Activated CD4-positive, alpha-beta T cell treated with anti-CD3 and anti-CD28 coated beads, Interleukin-2, amount 10 ng/mL, durations not matched to agents 24 days and 14 days (primary cell): ENCODE measurements at regions not wholly inside any gene's neighbourhood (a gene's known extent, or its start where the extent isn't known, plus 50 kb on each side); places are given as distances from the start of the nearest gene placed in this dataset.
"Not testable (repeated sequence)": the region's sequence is repeated elsewhere in the genome, so short reads cannot be mapped to it uniquely, and the experiment has no call there.

Experiments
- DNase-seq: peaks from one replicate; pipeline ENCODE4 v3.0.0; 2022
- H3K27ac Mint-ChIP-seq: one replicate; pipeline ENCODE4 v1.8.0; 2022; ENCODE audit warnings: mild to moderate bottlenecking, mixed read lengths
- H3K27me3 Mint-ChIP-seq: one replicate; pipeline ENCODE4 v1.8.0; 2022; ENCODE audit warnings: mixed read lengths
- H3K36me3 Mint-ChIP-seq: one replicate; pipeline ENCODE4 v1.8.0; 2022; ENCODE audit warnings: low read depth, mild to moderate bottlenecking, mixed read lengths
- H3K4me1 Mint-ChIP-seq: one replicate; pipeline ENCODE4 v1.8.0; 2021; ENCODE audit warnings: mixed read lengths
- H3K4me3 Mint-ChIP-seq: one replicate; pipeline ENCODE4 v1.8.0; 2022; ENCODE audit warnings: mild to moderate bottlenecking, moderate library complexity, mixed read lengths
- H3K9me3 Mint-ChIP-seq: one replicate; pipeline ENCODE4 v1.8.0; 2021; ENCODE audit warnings: mixed read lengths
- intact Hi-C: fragments of 100-400 bp; cut with micrococcal nuclease; formaldehyde crosslinking; loops from one replicate; pipeline ENCODE4 v1.15.1; 2023

DNA sequence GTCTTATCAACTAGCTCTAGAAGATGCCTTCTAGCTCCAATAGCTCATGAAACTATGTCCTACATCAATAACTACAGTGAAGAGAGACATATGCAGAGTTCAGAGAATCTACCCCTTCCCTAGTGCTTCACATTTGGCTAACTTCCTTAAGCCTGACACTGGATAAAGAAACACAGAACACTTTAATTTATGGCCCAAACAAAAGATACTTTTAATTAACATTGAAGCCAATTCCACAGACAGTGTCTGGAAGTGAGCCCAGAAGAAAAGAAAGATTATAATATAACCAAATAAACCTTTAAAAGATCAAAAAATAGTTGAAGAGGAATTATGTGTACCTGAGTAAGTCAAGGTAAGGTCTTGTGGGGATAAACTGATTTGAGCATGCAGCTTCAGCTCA is 255.2 kb downstream of the C11orf87 start:
- no peaks in the 10 kb centered on the region for H3K9me3 Mint-ChIP-seq
- no peaks in the 10 kb centered on the region for H3K27me3 Mint-ChIP-seq
- no peak for DNase-seq
- intact Hi-C loops: no loop called here
- H3K4me1 Mint-ChIP-seq: no peaks in the 10 kb centered on the region
- no peak overlapping the region for H3K27ac Mint-ChIP-seq
- H3K36me3 Mint-ChIP-seq: no peaks in the 10 kb centered on the region
- no peak overlapping the region for H3K4me3 Mint-ChIP-seq

GRCh38 chr11:109677876-109678275 is 255.9 kb downstream of the C11orf87 start:
- Mint-ChIP-seq H3K9me3 (no peaks in the 10 kb centered on the region), H3K36me3 (no peaks in the 10 kb centered on the region), H3K4me1 (no peaks in the 10 kb centered on the region), H3K27ac (no peak overlapping the region), H3K27me3 (no peaks in the 10 kb centered on the region), H3K4me3 (no peak overlapping the region)
- no peak for DNase-seq
- intact Hi-C loops: no loop called here

DNA sequence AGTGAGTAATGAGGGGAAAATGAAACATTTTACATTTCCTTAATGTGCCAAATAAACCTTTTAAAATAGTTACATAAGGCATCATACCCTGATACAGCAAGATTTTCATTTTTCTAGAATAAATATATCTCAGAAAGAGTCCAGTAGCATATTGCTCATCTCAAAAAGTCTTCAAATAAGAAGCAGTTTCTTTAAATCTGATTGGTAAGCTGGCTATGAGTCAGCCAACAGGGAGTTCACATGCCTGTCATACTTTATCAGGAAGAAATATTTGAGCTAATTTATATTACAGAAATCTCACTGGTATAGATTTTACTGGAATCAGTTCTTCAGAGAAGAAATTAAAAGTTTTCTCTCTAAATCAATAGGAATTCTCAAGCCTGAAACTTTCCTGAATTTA is 258.1 kb downstream of the C11orf87 start:
- Mint-ChIP-seq H3K27me3 (no peaks in the 10 kb centered on the region), H3K9me3 (no peaks in the 10 kb centered on the region), H3K4me1 (no peaks in the 10 kb centered on the region), H3K36me3 (no peaks in the 10 kb centered on the region), H3K27ac (no peak overlapping the region), H3K4me3 (no peak overlapping the region)
- intact Hi-C loops: no loop called here
- no peak for DNase-seq

DNA sequence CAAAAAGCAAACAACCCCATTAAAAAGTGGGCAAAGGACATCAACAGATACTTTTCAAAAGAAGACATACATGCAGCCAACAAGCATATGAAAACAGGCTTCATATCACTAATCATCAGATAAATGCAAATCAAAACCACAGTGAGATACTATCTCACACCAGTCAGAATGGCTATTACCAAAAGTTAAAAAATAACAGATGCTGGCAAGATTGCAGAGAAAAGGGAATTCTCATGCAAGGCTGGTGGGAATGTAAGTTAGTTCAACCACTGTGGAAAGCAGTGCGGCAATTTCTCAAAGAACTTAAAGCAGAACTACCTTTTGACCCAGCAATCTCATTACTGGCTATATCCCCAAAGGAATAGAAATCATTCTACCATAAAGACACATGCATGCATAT is 260.8 kb downstream of the C11orf87 start:
- H3K27me3 Mint-ChIP-seq, intact Hi-C loops, H3K27ac Mint-ChIP-seq, H3K4me1 Mint-ChIP-seq, H3K36me3 Mint-ChIP-seq, H3K4me3 Mint-ChIP-seq, DNase-seq, H3K9me3 Mint-ChIP-seq: not testable (repeated sequence)

DNA sequence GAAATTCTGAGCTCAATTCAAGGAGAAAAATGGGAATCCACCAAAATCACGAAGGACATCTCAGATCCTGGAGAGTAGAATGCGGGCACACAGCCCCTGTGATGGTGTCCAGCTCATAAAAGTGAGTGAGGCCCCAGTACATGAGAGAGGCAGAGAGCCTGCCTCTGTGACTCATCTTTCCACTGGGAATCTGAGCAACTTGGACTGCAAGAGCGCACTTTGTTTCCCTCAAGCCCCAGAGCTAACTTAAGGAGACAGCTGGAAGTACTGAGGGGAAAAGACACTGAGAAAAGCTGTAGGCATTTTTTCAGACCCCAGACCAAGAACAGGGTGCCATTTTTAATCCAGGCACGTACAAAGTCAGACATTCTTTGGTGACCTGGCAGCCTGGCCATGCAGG is 273.7 kb downstream of the C11orf87 start:
- no peak overlapping the region for H3K27ac Mint-ChIP-seq
- no peaks in the 10 kb centered on the region for H3K27me3 Mint-ChIP-seq
- H3K36me3 Mint-ChIP-seq: no peaks in the 10 kb centered on the region
- intact Hi-C loops: loop anchor here (5.0 kb wide), 1 partner anchor 998 kb away; no protein-coding TSS in a partner anchor
- H3K4me1 Mint-ChIP-seq: no peaks in the 10 kb centered on the region
- peaks cover 6% of the 10 kb centered on the region for H3K9me3 Mint-ChIP-seq
- no peak for DNase-seq
- no peak overlapping the region for H3K4me3 Mint-ChIP-seq

DNA sequence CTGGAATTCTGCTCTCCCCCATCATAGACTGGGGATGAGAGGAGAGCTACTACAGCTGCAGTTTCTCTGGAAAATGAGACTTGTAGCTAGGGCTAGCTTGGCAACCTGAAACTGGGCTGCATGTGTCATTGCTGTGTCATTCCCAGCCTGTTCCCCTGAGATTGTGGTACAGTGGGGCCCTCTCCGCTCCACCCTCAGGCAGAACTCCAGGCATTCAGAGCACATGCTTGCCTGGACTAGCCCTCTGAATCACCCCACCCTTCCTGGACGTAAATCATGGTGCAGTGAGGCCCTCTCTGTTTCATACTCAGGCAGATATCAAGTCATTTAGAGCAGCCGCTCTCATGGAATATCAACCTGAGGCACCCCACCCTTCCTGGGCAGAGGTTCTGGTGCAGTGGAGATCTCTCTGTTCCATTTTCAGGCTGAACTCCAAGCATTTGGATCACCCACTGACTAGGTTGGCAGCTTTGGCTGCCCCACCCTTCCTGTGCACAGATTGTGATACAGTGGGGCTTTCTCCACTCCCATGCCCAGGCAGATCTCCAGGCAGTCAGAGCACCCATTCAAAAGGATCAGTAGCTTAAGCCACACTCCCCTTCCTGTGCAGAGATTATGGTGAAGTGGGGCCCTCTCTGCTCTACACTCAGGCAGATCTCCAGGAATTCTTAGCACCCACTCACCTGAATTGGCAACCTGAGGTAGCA is 274.4 kb downstream of the C11orf87 start:
- intact Hi-C loops: loop anchor here (5.0 kb wide), 1 partner anchor 999 kb away; no protein-coding TSS in a partner anchor
- Mint-ChIP-seq H3K4me1 (no peaks in the 10 kb centered on the region), H3K4me3 (no peak overlapping the region), H3K36me3 (no peaks in the 10 kb centered on the region), H3K9me3 (peaks cover 6% of the 10 kb centered on the region), H3K27ac (no peak overlapping the region), H3K27me3 (no peaks in the 10 kb centered on the region)
- no peak for DNase-seq

DNA sequence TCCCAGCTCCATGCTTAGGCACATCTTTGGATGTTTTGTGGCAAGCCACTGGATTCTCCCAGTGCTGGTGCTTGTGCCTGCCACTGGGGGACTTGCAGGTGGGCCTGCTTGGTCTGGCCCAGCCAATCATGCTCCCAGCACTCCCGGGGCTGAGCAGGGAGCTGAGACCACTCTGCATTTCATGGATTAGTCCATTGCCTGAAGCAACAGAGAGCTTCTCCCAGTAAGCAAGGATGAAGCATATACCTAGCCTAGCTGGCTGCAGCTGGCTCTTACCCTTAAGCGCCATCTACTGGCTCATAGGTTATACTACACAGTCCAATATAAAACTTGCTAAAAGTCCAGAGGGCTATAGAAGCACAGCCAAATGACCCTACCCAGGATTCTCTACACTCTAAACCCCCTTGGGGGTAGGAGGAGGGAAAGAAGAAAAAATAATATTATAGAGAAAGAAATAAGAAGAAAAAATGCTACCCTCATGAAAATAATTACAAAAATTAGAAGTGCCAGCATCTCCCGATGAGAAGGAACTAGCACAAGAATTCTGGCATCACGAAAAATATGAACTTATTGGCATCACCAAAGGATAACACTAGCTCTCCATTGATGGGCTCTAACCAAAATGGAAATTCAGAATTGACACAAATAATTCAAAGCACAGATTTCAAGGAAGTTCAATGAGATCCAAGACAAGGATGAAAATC is 275.3 kb downstream of the C11orf87 start:
- Mint-ChIP-seq H3K27ac (no peak overlapping the region), H3K4me1 (no peaks in the 10 kb centered on the region), H3K27me3 (no peaks in the 10 kb centered on the region), H3K36me3 (no peaks in the 10 kb centered on the region), H3K4me3 (no peak overlapping the region), H3K9me3 (peaks cover 6% of the 10 kb centered on the region)
- DNase-seq: peak; percentile 64
- intact Hi-C loops: loop anchor here (5.0 kb wide), 1 partner anchor 1000 kb away; no protein-coding TSS in a partner anchor

- H3K4me3 Mint-ChIP-seq: no peak overlapping the region
- H3K4me1 Mint-ChIP-seq: no peaks in the 10 kb centered on the region
- no peaks in the 10 kb centered on the region for H3K27me3 Mint-ChIP-seq
- no peak overlapping the region for H3K27ac Mint-ChIP-seq
- no peaks in the 10 kb centered on the region for H3K36me3 Mint-ChIP-seq
- no peak for DNase-seq
- H3K9me3 Mint-ChIP-seq: peaks cover 6% of the 10 kb centered on the region
- intact Hi-C loops: loop anchor here (5.0 kb wide), 1 partner anchor 1001 kb away; no protein-coding TSS in a partner anchor
These were observed 276.2 kb downstream of the C11orf87 start for GRCh38 chr11:109698237-109698636.

DNA sequence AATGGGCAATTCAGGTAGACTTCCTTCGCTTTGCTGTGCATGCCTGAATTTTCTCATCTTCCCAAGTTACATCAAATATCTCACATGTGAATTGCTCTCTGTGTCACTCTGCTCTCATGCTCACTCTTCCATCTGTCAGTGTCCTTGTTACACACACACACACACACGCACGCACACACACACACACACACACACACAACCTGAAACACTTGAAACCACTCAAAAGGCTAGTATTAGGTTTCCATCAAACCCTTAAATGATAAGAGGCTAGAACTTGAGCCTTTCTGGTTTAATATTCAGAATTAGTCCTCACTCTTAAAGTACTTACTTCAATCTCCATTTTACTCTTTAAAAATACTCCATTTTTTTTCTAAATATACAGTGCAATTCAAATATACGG is 282.4 kb downstream of the C11orf87 start:
- Mint-ChIP-seq H3K4me3 (no peak overlapping the region), H3K36me3 (no peaks in the 10 kb centered on the region), H3K4me1 (no peaks in the 10 kb centered on the region), H3K27me3 (no peaks in the 10 kb centered on the region), H3K27ac (no peak overlapping the region), H3K9me3 (no peaks in the 10 kb centered on the region)
- DNase-seq: no peak
- intact Hi-C loops: no loop called here

DNA sequence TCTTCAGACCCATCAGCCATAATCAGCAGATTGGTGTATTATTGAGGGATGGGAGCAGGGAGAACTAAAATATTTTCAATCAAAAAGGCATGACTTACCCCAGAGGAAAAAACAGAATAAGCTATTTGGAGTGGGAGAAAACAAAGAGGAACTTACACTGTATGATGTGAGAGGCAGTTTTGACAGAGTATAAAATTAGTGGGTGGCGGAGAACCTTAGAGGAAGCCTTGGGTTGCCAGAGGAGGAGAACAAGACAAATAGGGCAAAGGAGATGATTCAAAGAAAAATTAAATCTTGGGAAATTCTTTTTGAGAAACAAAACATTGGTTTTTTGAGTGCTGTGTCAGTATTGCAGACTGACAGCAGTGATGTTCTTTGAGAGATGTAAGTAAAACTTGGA is 285.0 kb downstream of the C11orf87 start:
- no peaks in the 10 kb centered on the region for H3K9me3 Mint-ChIP-seq
- H3K27ac Mint-ChIP-seq: no peak overlapping the region
- no peaks in the 10 kb centered on the region for H3K4me1 Mint-ChIP-seq
- H3K4me3 Mint-ChIP-seq: no peak overlapping the region
- H3K36me3 Mint-ChIP-seq: no peaks in the 10 kb centered on the region
- DNase-seq: no peak
- intact Hi-C loops: no loop called here
- no peaks in the 10 kb centered on the region for H3K27me3 Mint-ChIP-seq

DNA sequence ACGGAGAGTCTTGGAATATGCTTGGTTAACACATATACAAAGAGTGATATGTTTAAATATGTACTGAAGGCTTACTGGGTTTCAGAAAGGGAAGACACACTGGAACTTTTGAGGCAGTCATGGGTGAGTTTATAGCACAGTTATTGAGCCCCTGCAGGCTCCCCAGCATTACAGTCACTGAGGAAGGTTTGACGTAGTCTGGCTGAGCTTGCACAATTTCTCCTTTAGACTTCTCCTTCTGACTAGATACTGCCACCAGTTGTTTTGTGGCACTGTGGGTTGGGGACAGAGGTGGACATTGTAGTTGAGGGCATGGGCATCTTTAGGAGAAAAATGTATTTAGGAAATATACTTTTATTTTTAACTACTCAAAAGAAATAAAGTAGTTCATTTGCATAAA is 285.4 kb downstream of the C11orf87 start:
- DNase-seq: no peak
- no peaks in the 10 kb centered on the region for H3K36me3 Mint-ChIP-seq
- H3K9me3 Mint-ChIP-seq: peaks cover 4% of the 10 kb centered on the region

GRCh38 chr11:109708184-109708583 is 286.2 kb downstream of the C11orf87 start:
- Mint-ChIP-seq H3K27ac (no peak overlapping the region), H3K4me1 (no peaks in the 10 kb centered on the region), H3K36me3 (no peaks in the 10 kb centered on the region), H3K27me3 (no peaks in the 10 kb centered on the region), H3K4me3 (no peak overlapping the region), H3K9me3 (peaks cover 5% of the 10 kb centered on the region)
- DNase-seq: no peak
- intact Hi-C loops: no loop called here

More for the DNA sequence above, 285.4 kb downstream of the C11orf87 start:
- H3K27me3 Mint-ChIP-seq: no peaks in the 10 kb centered on the region
- H3K4me1 Mint-ChIP-seq: no peaks in the 10 kb centered on the region
- H3K4me3 Mint-ChIP-seq: no peak overlapping the region
- no peak overlapping the region for H3K27ac Mint-ChIP-seq
- intact Hi-C loops: no loop called here

GRCh38 chr11:109714444-109714843 is 292.5 kb downstream of the C11orf87 start:
- peaks cover 10% of the 10 kb centered on the region for H3K9me3 Mint-ChIP-seq
- H3K36me3 Mint-ChIP-seq, H3K27me3 Mint-ChIP-seq, intact Hi-C loops, DNase-seq, H3K27ac Mint-ChIP-seq, H3K4me1 Mint-ChIP-seq, H3K4me3 Mint-ChIP-seq: not testable (repeated sequence)

DNA sequence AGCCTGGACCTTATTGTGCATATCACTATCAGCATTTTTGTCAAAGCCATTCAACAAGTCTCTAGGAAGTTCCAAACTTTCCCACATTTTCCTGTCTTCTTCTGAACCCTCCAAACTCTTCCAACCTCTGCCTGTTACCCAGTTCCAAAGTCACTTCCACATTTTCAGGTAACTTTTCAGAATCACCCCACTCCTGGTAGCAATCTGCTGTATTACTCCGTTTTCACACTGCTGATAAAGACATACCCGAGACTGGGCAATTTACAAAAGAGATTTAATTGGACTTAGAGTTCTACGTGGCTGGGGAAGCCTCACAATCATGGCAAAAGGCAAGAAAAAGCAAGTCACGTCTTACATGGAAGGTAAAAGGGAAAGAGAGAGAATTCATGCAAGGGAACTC is 293.4 kb downstream of the C11orf87 start:
- H3K4me1 Mint-ChIP-seq, H3K27ac Mint-ChIP-seq, H3K4me3 Mint-ChIP-seq, intact Hi-C loops, H3K36me3 Mint-ChIP-seq, DNase-seq, H3K27me3 Mint-ChIP-seq: not testable (repeated sequence)
- peaks cover 10% of the 10 kb centered on the region for H3K9me3 Mint-ChIP-seq
